Muscle layer of duodenum (tissue), 2 donors: ENCODE measurements at regions not wholly inside any gene's neighbourhood (a gene's known extent, or its start where the extent isn't known, plus 50 kb on each side); places are given as distances from the start of the nearest gene placed in this dataset.
"Not testable (repeated sequence)": the region's sequence is repeated elsewhere in the genome, so short reads cannot be mapped to it uniquely, and the experiment has no call there.

Experiments
- H3K27ac ChIP-seq: one replicate; pipeline ENCODE4 v1.7.0; 2013; ENCODE audit warnings: mild to moderate bottlenecking, low read length
- H3K27me3 ChIP-seq: one replicate; pipeline ENCODE4 v1.7.0; 2013; ENCODE audit warnings: low read depth, mild to moderate bottlenecking, control low read depth, low read length
- H3K36me3 ChIP-seq, 2 donors: one replicate each; pipeline ENCODE4 v1.7.0; 2013; ENCODE audit warnings: low read length in 2 of 2, control low read depth in 1 of 2, mild to moderate bottlenecking in 1 of 2; ENCODE audit not compliant: insufficient read depth in 2 of 2, control insufficient read depth in 1 of 2
- H3K4me1 ChIP-seq, 2 donors: one replicate each; pipeline ENCODE4 v1.7.0; 2013; ENCODE audit warnings: low read length in 2 of 2, mild to moderate bottlenecking in 2 of 2, control low read depth in 1 of 2, moderate library complexity in 1 of 2; ENCODE audit not compliant: insufficient read depth in 2 of 2, control insufficient read depth in 1 of 2
- H3K4me3 ChIP-seq, 2 donors: one replicate each; pipeline ENCODE4 v1.7.0; 2013; ENCODE audit warnings: low read length in 2 of 2, low read depth in 1 of 2, mild to moderate bottlenecking in 1 of 2
- H3K9me3 ChIP-seq, 2 donors: one replicate each; pipeline ENCODE4 v1.7.0; 2013; ENCODE audit warnings: low read length in 2 of 2, control low read depth in 1 of 2, mild to moderate bottlenecking in 1 of 2; ENCODE audit not compliant: control insufficient read depth in 1 of 2
- donor health status: healthy.

DNA sequence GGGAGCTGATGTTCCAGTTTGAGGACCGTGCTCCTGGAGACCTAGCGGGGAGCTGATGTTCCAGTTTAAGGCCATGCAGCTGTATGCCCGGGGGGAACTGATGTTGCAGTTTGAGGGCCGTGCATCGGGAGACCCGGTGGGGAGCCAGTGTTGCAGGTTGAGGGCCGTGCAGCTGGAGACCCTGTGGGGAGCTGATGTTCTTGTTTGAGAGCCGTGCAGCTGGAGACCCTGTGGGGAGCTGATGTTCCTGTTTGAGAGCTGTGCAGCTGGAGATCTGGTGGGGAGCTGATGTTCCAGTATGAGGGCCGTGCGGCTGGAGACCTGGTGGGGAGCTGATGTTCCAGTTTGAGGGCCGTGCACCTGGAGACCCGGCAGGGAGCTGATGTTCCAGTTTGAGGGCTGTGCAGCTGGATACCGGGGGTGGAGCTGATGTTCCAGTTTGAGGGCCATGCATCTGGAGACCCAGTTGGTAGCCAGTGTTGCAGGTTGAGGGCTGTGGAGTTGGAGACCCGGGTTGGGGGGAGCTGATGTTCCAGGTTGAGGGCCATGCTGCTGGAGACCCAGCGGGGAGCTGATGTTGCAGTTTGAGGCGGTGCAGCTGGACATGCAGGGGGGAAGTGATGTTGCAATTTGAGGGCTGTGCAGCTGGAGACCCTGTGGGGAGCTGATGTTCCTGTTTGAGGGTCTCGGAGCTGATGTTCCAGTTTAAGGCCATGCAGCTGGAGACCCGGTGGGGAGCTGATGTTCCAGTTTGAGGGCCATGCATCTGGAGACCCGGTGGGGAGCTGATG lies 64.4 kb upstream of the APOD start:
- H3K4me1 ChIP-seq, H3K27me3 ChIP-seq, H3K36me3 ChIP-seq, H3K9me3 ChIP-seq, H3K4me3 ChIP-seq, H3K27ac ChIP-seq: not testable (repeated sequence)

- H3K36me3 ChIP-seq, H3K27me3 ChIP-seq, H3K4me1 ChIP-seq, H3K9me3 ChIP-seq, H3K27ac ChIP-seq, H3K4me3 ChIP-seq: not testable (repeated sequence)
Observed at GRCh38 chr3:195645872-195646271, 62.1 kb upstream of the APOD start.

- H3K4me1 ChIP-seq, H3K4me3 ChIP-seq, H3K9me3 ChIP-seq, H3K27ac ChIP-seq, H3K27me3 ChIP-seq, H3K36me3 ChIP-seq: not testable (repeated sequence)
Observed at GRCh38 chr3:195643245-195643644, 59.5 kb upstream of the APOD start.

GRCh38 chr3:195642311-195642710 lies 58.6 kb upstream of the APOD start:
- H3K4me1 ChIP-seq, H3K9me3 ChIP-seq, H3K36me3 ChIP-seq, H3K4me3 ChIP-seq, H3K27me3 ChIP-seq, H3K27ac ChIP-seq: not testable (repeated sequence)

DNA sequence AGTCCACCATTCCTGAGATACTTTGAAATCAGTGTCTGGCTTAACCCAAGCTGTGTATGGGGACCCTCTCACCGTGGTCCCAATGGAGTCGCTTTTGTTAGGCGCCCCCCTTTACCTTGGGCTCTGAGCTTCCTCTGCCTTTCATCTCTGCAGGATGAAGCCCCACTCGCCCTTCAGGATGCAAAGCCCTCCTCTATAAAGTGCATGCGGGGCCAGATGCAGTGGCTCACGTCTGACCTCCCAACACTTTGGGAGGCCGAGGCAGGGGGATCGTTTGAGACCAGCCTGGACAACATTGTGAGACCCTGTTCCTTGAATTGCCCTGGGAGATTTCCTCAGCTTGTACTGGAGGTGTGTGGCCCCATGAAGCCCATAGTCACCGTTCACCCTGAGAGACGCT lies 54.7 kb upstream of the APOD start:
- not testable (repeated sequence) for H3K27me3 ChIP-seq, H3K27ac ChIP-seq, H3K4me3 ChIP-seq, H3K36me3 ChIP-seq, H3K4me1 ChIP-seq, H3K9me3 ChIP-seq

GRCh38 chr3:195637473-195638233 lies 53.9 kb upstream of the APOD start:
- H3K4me1 ChIP-seq, H3K27me3 ChIP-seq, H3K27ac ChIP-seq, H3K36me3 ChIP-seq, H3K4me3 ChIP-seq, H3K9me3 ChIP-seq: not testable (repeated sequence)

DNA sequence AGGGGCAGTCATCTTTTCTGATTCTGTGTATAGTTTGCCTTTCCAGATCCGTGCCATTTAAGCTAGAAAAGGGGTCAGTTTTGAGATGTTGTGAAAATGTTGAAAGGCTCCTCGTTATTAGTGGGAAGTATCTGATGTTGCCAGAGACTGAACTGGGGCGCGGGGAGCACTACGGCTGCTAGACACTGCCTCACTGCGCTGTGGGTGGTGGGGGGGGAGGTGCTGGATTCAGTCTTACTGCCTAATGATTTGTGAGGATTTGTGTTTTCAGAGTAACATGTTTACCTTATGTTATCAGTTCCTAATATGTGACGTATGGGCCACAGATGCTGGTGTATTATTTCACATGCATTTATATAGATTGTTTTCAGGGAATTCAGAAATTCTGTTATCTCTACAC lies 53.3 kb upstream of the APOD start:
- not testable (repeated sequence) for H3K27me3 ChIP-seq, H3K4me1 ChIP-seq, H3K27ac ChIP-seq, H3K4me3 ChIP-seq, H3K36me3 ChIP-seq, H3K9me3 ChIP-seq

DNA sequence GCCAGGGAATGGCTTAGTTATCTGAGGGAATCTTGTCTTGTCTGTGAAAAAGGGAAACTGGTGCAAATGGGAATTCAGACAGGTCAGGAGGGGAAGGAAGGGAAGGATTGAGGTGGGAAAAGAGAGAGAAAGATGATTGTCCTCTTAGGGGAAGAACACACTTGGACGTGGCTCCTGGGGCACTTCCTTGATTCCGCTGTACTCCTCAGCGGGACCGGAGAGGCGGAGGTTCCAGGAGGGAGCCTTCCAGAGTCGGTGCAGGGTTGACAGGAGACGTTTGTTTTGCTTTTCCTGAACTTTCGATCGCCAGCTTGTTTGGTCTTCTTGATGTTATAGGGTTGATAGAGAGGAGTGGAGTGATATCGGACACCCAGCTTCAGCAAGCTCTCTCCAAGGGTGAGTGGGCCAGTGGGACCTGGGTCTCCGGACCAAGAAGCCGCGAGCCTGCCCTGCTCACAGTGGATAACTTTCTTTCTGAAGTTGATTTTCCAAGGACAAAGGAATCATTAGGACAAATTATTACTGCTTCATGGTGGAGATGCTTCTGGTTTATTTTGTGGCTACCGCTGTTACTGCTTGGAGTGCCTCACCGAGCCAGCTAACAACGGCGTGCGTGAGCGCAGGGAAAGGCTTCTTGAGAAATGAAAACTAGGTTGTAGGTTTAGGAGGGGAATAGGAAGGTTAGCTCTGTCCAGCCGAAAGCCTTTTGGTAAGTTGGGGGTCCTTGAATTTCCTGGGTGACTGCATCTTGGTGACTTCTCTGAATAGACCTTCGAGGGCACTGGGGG lies 52.4 kb upstream of the APOD start:
- H3K9me3 ChIP-seq, H3K27me3 ChIP-seq, H3K27ac ChIP-seq, H3K4me1 ChIP-seq, H3K4me3 ChIP-seq, H3K36me3 ChIP-seq: not testable (repeated sequence)

DNA sequence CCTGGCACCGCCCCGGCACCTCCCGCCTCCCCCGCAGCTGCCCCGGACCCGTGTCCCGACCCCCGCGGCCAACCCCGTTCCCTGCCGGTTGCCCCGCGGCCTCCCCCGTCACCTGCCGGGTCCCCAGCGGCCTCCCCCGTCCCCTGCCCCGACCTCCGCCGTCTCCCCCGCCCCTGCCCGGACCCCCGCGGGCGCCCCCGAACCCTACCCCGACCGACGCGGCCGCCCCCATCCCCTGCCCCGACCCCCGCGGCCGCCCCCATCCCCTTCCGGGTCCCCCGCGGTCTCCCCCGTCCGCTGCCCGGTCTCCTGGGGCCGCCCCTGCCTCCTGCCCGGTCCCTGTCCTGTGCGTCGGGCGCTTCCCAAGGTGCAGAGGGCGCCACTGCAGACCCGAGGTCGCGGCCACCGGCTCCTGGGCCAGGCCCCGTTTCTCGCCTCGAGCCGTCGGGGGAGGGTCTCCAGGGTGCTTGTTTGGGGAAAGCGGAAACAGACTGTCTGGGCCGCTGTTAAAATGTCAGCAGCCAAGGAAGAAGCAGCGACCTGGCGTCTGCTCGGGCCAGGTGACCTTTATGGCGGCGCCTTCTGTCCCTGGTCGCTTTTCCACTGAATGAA lies 51.6 kb upstream of the APOD start:
- not testable (repeated sequence) for H3K27ac ChIP-seq, H3K9me3 ChIP-seq, H3K27me3 ChIP-seq, H3K4me1 ChIP-seq, H3K36me3 ChIP-seq, H3K4me3 ChIP-seq

DNA sequence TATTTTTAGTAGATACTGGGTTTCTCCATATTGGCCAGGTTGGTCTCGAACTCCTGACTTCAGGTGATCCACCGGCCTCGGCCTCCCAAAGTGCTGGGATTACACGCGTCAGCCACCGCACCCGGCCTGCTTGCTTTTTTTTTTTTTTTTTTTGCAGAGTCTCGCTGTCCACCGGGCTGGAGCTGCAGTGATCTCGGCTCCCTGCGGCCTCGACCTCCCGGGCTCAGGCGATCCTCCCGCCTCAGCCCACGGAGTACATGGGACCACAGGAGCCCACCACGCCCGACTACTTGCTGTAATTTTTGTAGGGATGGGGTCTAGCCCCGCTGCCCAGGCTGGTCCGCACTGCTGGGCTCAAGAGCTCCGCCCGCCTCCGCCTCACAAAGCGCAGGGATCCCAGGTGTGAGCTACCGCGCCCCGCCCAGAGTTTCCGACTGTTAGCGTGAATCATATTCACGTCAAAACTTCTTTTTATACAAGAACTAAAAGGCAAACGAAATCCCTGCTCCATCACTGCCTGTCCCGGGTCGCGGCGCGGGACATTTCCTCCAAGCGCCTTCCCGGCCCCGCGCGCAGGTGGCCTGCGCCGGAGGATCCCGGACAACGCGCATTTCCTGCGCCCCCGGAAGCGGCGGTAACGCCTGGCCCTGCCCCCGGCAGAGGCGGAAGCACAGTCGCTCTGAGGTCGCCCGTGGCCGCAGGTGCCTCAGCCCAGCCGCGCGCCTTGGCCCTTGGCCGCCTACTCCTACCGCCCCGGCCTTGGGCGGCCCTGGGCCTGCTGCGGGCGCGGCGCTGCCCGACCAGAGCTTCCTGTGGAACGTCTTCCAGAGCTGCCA lies 50.9 kb upstream of the APOD start:
- H3K36me3 ChIP-seq, H3K9me3 ChIP-seq, H3K27ac ChIP-seq, H3K4me1 ChIP-seq, H3K27me3 ChIP-seq, H3K4me3 ChIP-seq: not testable (repeated sequence)
